Keratinocyte (primary cell): ENCODE measurements at regions not wholly inside any gene's neighbourhood (a gene's known extent, or its start where the extent isn't known, plus 50 kb on each side); places are given as distances from the start of the nearest gene placed in this dataset.

Experiments
- CTCF ChIP-seq, 3 experiments: IDR thresholded peaks in 1 of 3; conservative IDR thresholded peaks in 1 of 3; optimal IDR thresholded peaks in 1 of 3; 2 replicates in 2 of 3; 3 replicates in 1 of 3; pipeline versions ENCODE3 to v1.5.1; 2011; ENCODE audit warnings: low read length in 3 of 3, mild to moderate bottlenecking in 3 of 3, moderate library complexity in 2 of 3, control low read depth in 1 of 3, inconsistent platforms in 1 of 3; ENCODE audit not compliant: insufficient read depth in 2 of 3; ENCODE audit errors: extremely low read depth in 1 of 3
- EZH2 ChIP-seq: IDR thresholded peaks from one replicate; pipeline ENCODE4 v1.6.1; 2012; ENCODE audit warnings: inconsistent platforms, mild to moderate bottlenecking, low read length, moderate library complexity

- TF ChIP-seq CTCF (optimal IDR thresholded peaks at IDR 0.05 in 1 of 3, IDR thresholded peaks at IDR 0.05 in 1 of 3, conservative IDR thresholded peaks at IDR 0.05 in 1 of 3; ENCODE audit: extremely low read depth in 1 of 3, insufficient read depth in 2 of 3, low read length in 3 of 3) (no peak), EZH2 (no peak)
These were observed 1690.0 kb upstream of the LRRTM3 start for GRCh38 chr10:65235846-65236245.
